GM04504 (cell line): ENCODE measurements at regions not wholly inside any gene's neighbourhood (a gene's known extent, or its start where the extent isn't known, plus 50 kb on each side); places are given as distances from the start of the nearest gene placed in this dataset.

Source experiments
- DNase-seq: peaks from one replicate; pipeline ENCODE4 v3.0.0-alpha.2; 2012; ENCODE audit warnings: low read depth

- DNase-seq, result no peak
These were observed 257.3 kb downstream of the XXYLT1 start for GRCh38 chr3:195013411-195014361.

GRCh38 chr3:195015021-195015420, 255.9 kb downstream of the XXYLT1 start:
- no peak for DNase-seq

- no peak for DNase-seq
These were observed 253.8 kb downstream of the XXYLT1 start for GRCh38 chr3:195017151-195017550.
